GM18502 (cell line): ENCODE measurements at regions not wholly inside any gene's neighbourhood (a gene's known extent, or its start where the extent isn't known, plus 50 kb on each side); places are given as distances from the start of the nearest gene placed in this dataset.

ENCODE experiments used
- ATAC-seq: cut with Tn5 transposase; IDR thresholded peaks from one replicate; pipeline ENCODE4 v1.9.1; 2021; ENCODE audit warnings: mild to moderate bottlenecking; ENCODE audit not compliant: unreplicated experiment, poor library complexity

DNA sequence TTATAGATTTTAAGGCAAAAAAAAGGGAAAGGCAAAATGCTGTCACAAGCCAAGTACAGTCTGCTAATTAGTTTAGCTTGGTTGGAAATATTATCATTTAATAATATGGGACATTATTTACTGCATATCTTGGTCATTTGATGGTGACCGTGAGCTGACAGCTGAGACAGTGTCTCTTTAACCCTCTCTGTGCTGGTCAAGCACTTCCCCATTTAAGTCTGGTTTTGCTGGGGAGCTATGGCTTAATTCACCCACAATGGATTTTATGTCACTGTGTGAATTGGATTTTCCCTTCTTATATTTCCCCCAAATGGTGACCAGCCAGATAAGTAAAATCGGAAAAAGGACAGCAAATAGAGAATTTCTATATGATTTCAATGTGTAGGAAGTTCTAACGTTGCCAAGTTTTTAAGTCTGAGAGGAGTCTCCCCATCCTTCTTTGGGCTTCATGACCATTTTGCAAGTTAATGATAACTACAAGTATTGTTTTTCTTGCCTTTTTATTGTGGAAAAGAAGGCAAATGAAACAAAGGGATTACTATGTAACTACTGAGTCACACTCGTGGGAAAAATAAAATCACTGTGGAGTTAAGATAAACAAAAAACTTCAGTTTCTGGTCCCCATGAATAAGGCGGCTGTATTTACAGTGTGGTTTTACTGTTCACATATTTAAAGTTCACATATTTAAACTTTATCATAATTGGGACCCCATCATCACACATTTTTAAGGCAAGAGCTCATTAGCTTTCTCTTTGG is 373.5 kb downstream of the NR2F2 start:
- ATAC-seq: no peak

DNA sequence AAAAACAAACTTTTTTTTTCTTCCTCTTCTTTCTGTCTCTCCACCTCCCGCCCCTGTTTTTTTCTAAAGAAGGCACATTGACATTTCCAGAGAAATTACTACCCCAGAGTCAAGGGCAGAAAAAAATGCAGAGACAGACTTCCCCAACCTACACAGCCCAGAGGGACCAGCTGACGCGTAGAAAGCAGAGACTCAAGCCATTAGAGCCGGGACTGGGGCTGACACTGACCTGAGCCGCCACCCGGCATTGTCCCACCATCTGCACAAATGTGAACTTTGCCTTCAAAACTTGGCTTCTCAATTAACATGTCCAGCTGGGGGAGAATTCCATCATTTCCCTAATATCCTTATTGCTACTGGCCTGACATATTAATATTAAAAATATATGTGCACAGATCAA is 385.6 kb downstream of the NR2F2 start:
- ATAC-seq: no peak

DNA sequence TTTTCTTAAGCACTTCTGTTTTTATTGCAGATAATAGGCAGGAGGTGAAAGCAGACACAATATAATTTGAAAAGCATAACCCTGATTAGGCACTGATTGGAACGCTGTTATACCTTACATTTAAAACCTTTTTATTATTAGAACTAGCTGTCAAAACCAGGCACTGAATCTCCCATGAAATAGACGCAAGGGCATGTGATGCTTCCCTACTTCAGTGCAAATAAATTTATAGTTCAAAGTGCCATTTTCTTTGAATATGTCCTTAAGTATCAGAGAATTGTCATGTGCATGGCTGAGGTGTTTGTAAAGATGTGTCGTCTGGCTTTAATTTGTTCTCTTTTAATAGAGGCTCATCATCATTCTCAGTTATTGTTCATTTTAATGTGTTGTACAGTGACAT is 386.0 kb downstream of the NR2F2 start:
- ATAC-seq: no peak

- ATAC-seq: no peak
Measured at GRCh38 chr15:96720251-96720650, 389.8 kb downstream of the NR2F2 start.

- ATAC-seq: no peak
Measured at GRCh38 chr15:96720656-96721055, 390.2 kb downstream of the NR2F2 start.

DNA sequence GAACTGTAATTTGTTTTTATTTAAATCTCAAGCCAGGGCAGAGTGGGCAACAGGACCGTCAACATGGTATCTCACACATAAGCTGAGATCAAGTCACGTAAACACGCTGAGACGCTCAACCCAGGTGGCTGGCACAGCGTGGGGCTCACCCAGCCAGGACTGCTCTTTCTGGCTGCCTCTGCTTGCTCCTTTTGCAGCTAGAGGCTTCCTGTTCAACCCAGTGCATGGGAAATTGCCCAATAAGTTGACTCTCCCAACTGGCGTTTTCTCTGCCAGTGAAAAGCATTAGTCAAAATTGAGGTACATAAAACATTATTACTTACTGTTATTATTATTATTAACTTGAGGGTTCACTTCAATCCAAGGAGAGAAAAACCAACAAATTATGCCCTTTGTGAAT is 398.1 kb downstream of the NR2F2 start:
- ATAC-seq: no peak

DNA sequence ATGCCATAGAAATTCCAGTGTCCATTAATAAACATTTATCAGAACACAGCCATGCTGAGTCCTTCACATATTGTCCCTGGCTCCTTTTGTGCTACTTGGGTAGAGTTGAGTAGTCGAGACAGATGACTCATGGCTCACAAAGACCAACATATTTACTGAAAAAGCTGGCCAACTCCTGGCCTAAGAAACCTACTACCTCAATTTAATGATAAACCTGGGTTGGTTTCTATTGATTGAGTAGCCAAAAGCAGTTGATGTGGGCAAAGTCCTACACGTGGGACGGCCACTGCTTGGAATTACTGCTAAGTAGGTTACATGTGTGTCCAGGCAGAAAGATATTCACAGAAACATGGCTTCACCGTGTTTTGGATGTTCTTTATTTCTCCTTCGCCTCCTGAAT is 402.2 kb downstream of the NR2F2 start:
- no peak for ATAC-seq

DNA sequence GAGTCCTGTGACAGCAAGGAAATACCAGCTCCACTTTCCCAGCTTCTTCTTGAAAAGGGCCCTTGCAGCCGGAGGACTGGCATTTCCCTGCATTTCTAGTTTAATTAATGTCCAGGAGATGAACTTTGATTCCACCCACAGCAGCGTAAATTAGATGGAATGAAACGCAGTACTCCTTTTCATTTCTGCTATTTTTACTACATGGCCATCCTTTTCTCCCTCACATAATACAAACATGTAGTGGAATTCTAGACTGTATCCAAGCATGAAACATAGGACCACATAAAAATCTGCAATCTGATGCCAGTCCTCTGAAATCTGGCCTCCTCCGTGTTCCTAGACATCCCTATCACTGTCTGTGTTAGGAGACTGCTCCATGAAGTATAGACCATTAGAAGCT is 403.2 kb downstream of the NR2F2 start:
- ATAC-seq: no peak

GRCh38 chr15:96735632-96736240 is 405.2 kb downstream of the NR2F2 start:
- ATAC-seq: no peak

GRCh38 chr15:96736384-96736783 is 405.9 kb downstream of the NR2F2 start:
- ATAC-seq: no peak

DNA sequence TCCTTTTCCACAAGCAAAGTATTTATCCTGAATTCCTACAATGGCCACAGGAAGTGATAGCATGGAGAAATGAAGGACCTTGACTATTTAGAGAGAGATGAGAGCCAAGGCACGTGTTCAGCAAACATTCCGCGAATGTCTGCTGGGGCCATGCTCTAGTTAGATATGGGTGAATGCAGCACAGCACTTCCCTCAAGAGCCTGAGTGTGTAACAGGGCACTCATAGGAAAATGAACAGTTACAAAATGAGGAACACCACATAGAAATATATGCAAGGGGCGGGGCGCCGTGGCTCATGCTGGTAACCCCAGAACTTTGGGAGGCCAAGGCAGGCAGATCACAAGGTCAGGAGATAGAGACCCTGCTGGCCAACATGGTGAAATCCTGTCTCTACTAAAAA is 406.9 kb downstream of the NR2F2 start:
- ATAC-seq: no peak

DNA sequence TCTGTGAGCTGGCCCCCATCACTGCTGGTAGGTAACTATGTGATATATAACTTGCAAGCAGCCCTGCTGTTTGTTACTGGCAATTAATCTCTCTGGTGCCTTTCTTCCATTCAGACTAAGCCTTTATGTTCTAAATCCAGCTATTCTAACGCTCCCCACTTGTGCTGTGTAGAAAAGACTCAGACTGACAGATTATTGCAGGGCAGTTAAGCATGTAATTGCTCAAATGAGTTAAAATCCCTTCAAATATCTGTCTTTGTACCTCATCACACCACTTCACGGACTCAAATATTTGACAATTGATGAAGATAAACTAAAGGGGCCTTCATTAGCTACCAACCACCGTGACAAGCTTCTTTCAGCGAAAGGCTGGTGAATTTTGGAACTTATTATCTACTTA is 416.2 kb downstream of the NR2F2 start:
- no peak for ATAC-seq

GRCh38 chr15:96747291-96747690 is 416.8 kb downstream of the NR2F2 start:
- no peak for ATAC-seq

- no peak for ATAC-seq
Measured at GRCh38 chr15:96750361-96750760, 419.9 kb downstream of the NR2F2 start.

- no peak for ATAC-seq
Measured at GRCh38 chr15:96756146-96756545, 425.6 kb downstream of the NR2F2 start.

DNA sequence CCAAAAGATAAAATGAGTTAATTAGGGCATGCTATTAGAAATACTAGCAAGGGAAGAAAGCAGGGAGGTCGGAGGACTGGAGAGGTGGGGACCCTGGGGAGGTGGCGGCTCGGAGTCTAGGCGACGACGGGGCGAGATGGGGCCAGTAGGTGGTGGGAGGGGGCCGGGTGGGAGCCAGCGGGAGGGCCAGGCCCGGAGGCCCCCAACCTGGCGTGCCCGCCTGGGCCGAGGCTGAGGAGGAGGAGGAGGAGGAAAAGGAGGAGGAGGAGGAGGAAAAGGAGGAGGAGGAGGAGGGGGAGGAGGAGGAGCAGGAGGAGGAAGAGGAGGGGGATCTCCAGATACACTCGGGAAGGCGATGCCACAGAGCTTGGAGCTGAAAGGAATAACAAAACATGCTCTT is 426.2 kb downstream of the NR2F2 start:
- no peak for ATAC-seq

DNA sequence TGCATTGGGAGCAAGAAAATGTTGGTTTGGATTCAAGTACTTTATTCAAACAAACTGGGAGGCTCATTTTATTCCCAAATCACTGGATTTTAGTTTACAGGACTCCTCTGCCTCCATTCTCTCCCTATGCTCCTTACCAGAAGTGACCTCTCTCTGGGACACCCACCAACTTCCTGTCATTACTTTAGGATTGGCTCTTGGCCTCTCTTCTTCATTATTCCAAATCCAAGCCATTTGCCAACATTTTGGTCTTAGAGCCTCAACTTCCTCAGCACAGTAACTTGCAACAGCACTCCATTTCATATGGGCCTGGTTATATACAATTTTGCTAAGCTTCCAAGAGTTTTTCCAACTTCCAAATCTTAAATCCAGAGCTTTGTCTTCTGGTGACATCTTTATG is 432.1 kb downstream of the NR2F2 start:
- no peak for ATAC-seq

DNA sequence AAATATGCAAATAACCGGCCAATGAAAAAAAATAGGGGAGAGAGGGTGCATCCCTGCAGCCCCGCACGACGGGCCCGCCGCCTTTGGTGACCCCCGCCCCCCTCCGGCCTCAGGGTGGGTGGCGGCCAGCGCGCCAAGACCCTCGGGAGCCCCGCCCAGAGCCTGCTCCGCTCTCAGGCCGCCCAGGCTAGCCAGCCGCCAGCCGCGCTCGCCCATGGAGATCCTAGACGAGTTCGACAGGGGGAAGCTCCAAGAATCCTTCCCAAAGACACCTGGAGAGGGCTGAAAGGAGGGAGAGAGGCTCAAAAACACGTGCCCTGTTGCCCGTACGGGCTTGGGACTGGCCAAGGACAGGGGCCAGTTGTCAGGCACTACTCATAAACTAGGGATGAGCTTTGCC is 434.0 kb downstream of the NR2F2 start:
- ATAC-seq: no peak

DNA sequence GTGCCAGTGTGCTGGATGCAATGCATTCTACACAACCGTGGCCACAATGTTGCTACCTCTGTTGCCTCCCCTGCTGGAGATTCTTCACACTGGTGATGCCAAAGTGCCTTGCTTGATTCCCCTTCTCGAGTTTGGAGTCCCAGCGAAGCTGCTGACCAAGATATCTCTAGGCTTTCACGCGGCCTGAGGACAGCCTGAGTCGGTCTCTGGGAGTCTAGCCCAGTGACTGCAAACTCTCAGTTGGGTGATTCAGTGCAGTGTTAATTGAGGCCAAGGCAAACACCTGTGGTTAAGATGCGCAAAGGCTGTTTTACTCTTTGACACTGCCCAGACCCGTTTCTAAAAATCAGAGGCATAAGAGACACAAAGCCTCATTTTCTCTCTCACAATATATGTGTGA is 434.4 kb downstream of the NR2F2 start:
- no peak for ATAC-seq

DNA sequence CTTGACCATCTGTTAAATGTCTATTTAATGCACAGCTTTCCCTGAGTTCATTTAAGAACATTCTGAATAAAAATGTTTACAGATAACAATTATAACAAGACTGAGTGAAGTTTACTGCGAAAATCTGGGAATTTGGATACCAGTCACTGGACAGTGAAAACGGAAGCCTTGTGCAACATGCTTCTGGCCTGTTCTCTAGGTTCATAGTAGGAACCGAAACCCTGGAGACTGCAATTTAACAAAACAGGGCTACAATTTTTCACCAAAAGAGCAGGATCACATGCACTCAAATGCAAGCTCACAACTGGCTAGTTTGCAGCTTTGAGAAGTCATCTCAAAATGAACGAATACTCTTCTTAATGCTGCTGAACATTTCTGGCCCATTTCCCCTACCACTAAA is 435.9 kb downstream of the NR2F2 start:
- no peak for ATAC-seq

DNA sequence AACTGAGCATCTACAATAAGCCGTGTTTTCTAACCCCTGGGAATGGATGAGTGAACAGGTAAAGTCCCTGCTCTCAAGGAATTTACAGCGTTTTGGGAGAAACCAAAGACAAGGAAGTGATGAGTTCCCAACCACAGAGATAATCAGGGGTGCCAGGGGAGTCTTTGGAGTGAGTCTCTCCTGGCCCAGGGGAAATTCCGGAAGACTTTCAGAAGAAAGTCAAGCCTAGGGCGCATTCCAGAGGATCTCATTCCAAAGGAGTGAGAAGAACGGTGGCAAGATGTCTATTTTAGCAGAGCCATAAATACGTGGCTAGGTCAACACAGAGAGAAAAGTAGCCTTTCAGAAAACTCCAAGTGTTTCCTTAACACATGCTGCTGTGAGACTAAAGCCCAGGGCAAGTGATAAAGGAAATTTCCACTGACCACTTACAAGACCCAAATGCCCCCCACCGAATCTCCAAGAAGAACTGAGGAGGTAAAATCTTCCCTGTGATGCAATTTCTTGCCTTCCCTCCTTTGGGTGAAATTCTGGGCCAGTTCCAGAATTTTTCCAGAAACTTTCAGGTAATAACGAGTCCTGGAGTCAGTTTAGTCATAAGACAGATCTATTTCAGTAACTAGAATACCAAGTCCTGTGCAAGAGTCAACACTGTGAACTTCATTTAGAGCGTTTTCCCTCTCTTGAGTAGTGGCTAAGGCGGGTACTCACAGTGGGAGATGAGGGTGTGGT is 437.4 kb downstream of the NR2F2 start:
- ATAC-seq: no peak

DNA sequence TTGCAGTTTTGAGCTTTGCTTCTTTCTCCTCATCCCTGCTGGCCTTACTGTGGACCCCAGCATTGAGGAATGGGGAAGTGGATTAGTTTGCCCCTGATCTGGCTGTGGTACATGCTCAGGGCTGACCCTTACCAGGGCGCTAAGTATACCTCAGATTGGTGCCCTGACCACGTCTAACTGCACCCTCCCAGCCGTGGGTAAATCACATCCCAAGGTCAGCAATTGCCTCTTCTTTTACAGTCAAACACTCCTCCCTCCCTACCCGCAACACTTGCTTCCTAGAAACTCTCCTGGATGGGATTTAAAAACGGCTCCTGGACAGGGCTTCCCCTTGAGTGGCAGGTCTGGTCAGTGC is 437.9 kb downstream of the NR2F2 start:
- ATAC-seq: no peak
